OCI-LY1 (cell line): ENCODE measurements at regions not wholly inside any gene's neighbourhood (a gene's known extent, or its start where the extent isn't known, plus 50 kb on each side); places are given as distances from the start of the nearest gene placed in this dataset.
"Not testable (repeated sequence)": the region's sequence is repeated elsewhere in the genome, so short reads cannot be mapped to it uniquely, and the experiment has no call there.

Experiments used
- EZH2 ChIP-seq: fragments of 200-600 bp; sonication (generic), shearing (Covaris generic); IDR thresholded peaks from 2 replicates; pipeline ENCODE4 v1.8.0; 2017; ENCODE audit warnings: borderline replicate concordance, mixed run types, mild to moderate bottlenecking, antibody characterized with exemption, low read length, moderate library complexity, mixed read lengths
- TF ChIP-seq, protein P1 (sequence below): fragments of 200-600 bp; sonication (generic), shearing (Covaris generic); IDR thresholded peaks from 2 replicates; pipeline ENCODE4 v1.5.1; 2017; ENCODE audit warnings: mild to moderate bottlenecking, antibody characterized with exemption, low read length, moderate library complexity, mixed read lengths

DNA sequence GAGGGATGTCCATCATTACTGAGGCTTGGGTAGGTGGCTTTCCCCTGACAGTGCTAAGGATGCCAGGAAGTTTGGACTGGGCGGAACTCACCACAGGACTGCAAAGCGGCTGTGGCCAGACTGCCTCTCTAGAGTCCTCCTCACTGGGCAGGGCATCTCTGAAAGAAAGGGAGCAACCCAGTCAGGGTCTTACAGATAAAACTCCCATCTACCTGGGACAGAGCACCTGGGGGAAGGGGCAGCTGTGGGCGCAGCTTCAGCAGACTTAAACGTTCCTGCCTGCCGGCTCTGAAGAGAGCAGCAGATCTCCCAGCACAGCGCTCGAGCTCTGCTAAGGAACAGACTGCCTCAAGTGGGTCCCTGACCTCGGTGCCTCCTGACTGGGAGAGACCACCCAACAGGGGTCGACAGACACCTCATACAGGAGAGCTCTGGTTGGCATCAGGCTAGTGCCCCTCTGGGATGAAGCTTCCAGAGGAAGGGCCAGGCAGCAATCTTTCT lies 74.4 kb upstream of the DMRT1 start:
- TF ChIP-seq, protein P1, sequence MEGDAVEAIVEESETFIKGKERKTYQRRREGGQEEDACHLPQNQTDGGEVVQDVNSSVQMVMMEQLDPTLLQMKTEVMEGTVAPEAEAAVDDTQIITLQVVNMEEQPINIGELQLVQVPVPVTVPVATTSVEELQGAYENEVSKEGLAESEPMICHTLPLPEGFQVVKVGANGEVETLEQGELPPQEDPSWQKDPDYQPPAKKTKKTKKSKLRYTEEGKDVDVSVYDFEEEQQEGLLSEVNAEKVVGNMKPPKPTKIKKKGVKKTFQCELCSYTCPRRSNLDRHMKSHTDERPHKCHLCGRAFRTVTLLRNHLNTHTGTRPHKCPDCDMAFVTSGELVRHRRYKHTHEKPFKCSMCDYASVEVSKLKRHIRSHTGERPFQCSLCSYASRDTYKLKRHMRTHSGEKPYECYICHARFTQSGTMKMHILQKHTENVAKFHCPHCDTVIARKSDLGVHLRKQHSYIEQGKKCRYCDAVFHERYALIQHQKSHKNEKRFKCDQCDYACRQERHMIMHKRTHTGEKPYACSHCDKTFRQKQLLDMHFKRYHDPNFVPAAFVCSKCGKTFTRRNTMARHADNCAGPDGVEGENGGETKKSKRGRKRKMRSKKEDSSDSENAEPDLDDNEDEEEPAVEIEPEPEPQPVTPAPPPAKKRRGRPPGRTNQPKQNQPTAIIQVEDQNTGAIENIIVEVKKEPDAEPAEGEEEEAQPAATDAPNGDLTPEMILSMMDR, result not testable (repeated sequence)
- not testable (repeated sequence) for TF ChIP-seq EZH2
